ENCODE measurements at regions not wholly inside any gene's neighbourhood (a gene's known extent, or its start where the extent isn't known, plus 50 kb on each side); places are given as distances from the start of the nearest gene placed in this dataset.
"Not testable (repeated sequence)": the region's sequence is repeated elsewhere in the genome, so short reads cannot be mapped to it uniquely, and the experiment has no call there.

- TF ChIP-seq ARID5B (CRISPR knock-in tag; IDR thresholded peaks at IDR 0.05) = no peak
- TF ChIP-seq ZZZ3 (CRISPR knock-in tag; IDR thresholded peaks at IDR 0.05; ENCODE audit: borderline replicate concordance) = no peak
- no peak for TF ChIP-seq ZNF431 (CRISPR knock-in tag; IDR thresholded peaks at IDR 0.05; ENCODE audit: borderline replicate concordance, low read depth)
- no peak for TF ChIP-seq RERE (CRISPR knock-in tag; IDR thresholded peaks at IDR 0.05; ENCODE audit: low read depth)
- no peak for TF ChIP-seq ARNTL (CRISPR knock-in tag; IDR thresholded peaks at IDR 0.05)
- TF ChIP-seq SKIL (CRISPR knock-in tag; IDR thresholded peaks at IDR 0.05; ENCODE audit: borderline replicate concordance) = no peak
These were observed 329.2 kb upstream of the KLF3 start (continued) for GRCh38 chr4:38334791-38335190.

GRCh38 chr4:38338939-38339338 is 325.1 kb upstream of the KLF3 start:
- H3K9ac ChIP-seq (ENCODE audit: insufficient read depth, low read depth, low read length); H3K36me3 ChIP-seq (replicated peaks in 1 of 2; ENCODE audit: control insufficient read depth in 1 of 2, insufficient read depth in 2 of 2, low read length in 2 of 2); H3K4me3 ChIP-seq (replicated peaks in 1 of 3; ENCODE audit: insufficient read depth in 1 of 3, low read depth in 2 of 3, low read length in 3 of 3); H3K4me1 ChIP-seq (ENCODE audit: insufficient read depth, low read length); CTCF ChIA-PET (ENCODE audit: low intra/inter-chr PET ratio, low total read pairs); H3K79me2 ChIP-seq (ENCODE audit: insufficient read depth, low read length); H3K4me2 ChIP-seq (ENCODE audit: low read depth, low read length); H3K27me3 ChIP-seq (ENCODE audit: control insufficient read depth in 1 of 2, insufficient read depth in 2 of 2, low read length in 2 of 2); FAIRE-seq; H3K9me3 ChIP-seq (ENCODE audit: low read length); H4K20me1 ChIP-seq (ENCODE audit: insufficient read depth, low read length); DNase-seq (ENCODE audit: low spot score); H3K27ac ChIP-seq (ENCODE audit: extremely low read length, insufficient read depth, low read length); in situ Hi-C loops (cut with HindIII; ENCODE audit: extremely low pct_ligation_motif_present, low pct_unique_long_range_greater_than_20kb); BruUV-seq (replicated peaks); ATAC-seq; POLR2A ChIA-PET; H2AFZ ChIP-seq (ENCODE audit: low read length); intact Hi-C loops (cut with micrococcal nuclease; ENCODE audit: unreplicated experiment): not testable (repeated sequence)
- 0% methylated on average over 1 of the region's 1 CpG for WGBS (ENCODE audit: low lambda C conversion rate)
